ENCODE measurements at regions not wholly inside any gene's neighbourhood (a gene's known extent, or its start where the extent isn't known, plus 50 kb on each side); places are given as distances from the start of the nearest gene placed in this dataset.

- no peak for TF ChIP-seq CTCF (IDR thresholded peaks at IDR 0.05; ENCODE audit: low read depth, low read length)
- TF ChIP-seq MAX (IDR thresholded peaks at IDR 0.05; ENCODE audit: low read depth, low read length), result no peak
Observed at GRCh38 chr6:45780523-45780922, 235.1 kb downstream of the CLIC5 start.
